HepG2 (cell line): ENCODE measurements at regions not wholly inside any gene's neighbourhood (a gene's known extent, or its start where the extent isn't known, plus 50 kb on each side); places are given as distances from the start of the nearest gene placed in this dataset.

ENCODE experiments used
- ATAC-seq: fragments of 200-7000 bp; cut with Tn5 transposase; 3 replicates; pipeline ENCODE4 v1.9.1; 2020; ENCODE audit warnings: mild to moderate bottlenecking, moderate library complexity
- BruUV-seq: library from RNA; stranded (reverse); fragments of 400-500 nt; replicated peaks from 2 replicates; lab custom pipeline; 2021; lab: Mats Ljungman, UMichigan
- CTCF ChIA-PET: fragments of 300-600 bp; formaldehyde crosslinking; extraction: SDS; loops from one replicate; lab custom pipeline; 2021; ENCODE audit warnings: low total read pairs, inconsistent platforms, low intra/inter-chr PET ratio; lab: Yijun Ruan, JAX
- POLR2A ChIA-PET: fragments of 350-600 bp; sonication (Branson Sonifier 250); formaldehyde crosslinking; loops from one replicate; lab custom pipeline; 2020; ENCODE audit warnings: antibody characterized with exemption, inconsistent platforms; lab: Yijun Ruan, JAX
- DNase-seq: peaks from one replicate; pipeline ENCODE4 v3.0.0-alpha.2; 2015; ENCODE audit warnings: low spot score
- FAIRE-seq: peaks from 3 replicates; lab custom pipeline; 2011; peaks lifted over from hg19 to GRCh38; lab: Jason Lieb, UNC
- H2AFZ ChIP-seq: one replicate; pipeline ENCODE4 v1.6.1; 2011; ENCODE audit warnings: low read length, inconsistent platforms
- H3K27ac ChIP-seq: fragments of 300-600 bp; 3 replicates; pipeline ENCODE4 v1.8.0; 2011; ENCODE audit warnings: mixed run types, mild to moderate bottlenecking, mixed read lengths, low read length, inconsistent platforms; ENCODE audit not compliant: insufficient read depth; ENCODE audit errors: extremely low read length
- H3K27me3 ChIP-seq, 2 experiments: fragments of 200-600 bp in 1 of 2; 2 replicates in 1 of 2; 3 replicates in 1 of 2; pipeline versions ENCODE4 v1.6.0 to v1.8.0; 2011; ENCODE audit warnings: low read length in 2 of 2, mild to moderate bottlenecking in 2 of 2, moderate library complexity in 2 of 2, inconsistent platforms in 1 of 2; ENCODE audit not compliant: insufficient read depth in 2 of 2, control insufficient read depth in 1 of 2
- H3K36me3 ChIP-seq, 2 experiments: fragments of 200-600 bp in 1 of 2; replicated peaks in 1 of 2; 2 replicates in 1 of 2; 3 replicates in 1 of 2; pipeline versions ENCODE4 v1.5.1 to v1.8.0; 2011; ENCODE audit warnings: low read length in 2 of 2, inconsistent platforms in 1 of 2; ENCODE audit not compliant: insufficient read depth in 2 of 2, control insufficient read depth in 1 of 2
- H3K4me1 ChIP-seq: 2 replicates; pipeline ENCODE4 v1.5.1; 2012; ENCODE audit warnings: low read length, inconsistent platforms; ENCODE audit not compliant: insufficient read depth
- H3K4me2 ChIP-seq: 2 replicates; pipeline ENCODE4 v1.6.0; 2011; ENCODE audit warnings: low read depth, low read length, inconsistent platforms
- H3K4me3 ChIP-seq, 3 experiments: fragments of 200-600 bp in 1 of 3; sonication (generic), shearing (Covaris generic) in 1 of 3; replicated peaks in 1 of 3; 2 replicates each; pipeline ENCODE4 v1.5.1; 2011 to 2016; ENCODE audit warnings: low read length in 3 of 3, inconsistent platforms in 2 of 3, low read depth in 2 of 3, mild to moderate bottlenecking in 2 of 3, control low read depth in 1 of 3, mixed read lengths in 1 of 3; ENCODE audit not compliant: insufficient read depth in 1 of 3
- H3K79me2 ChIP-seq: one replicate; pipeline ENCODE4 v1.6.1; 2011; ENCODE audit warnings: low read length, inconsistent platforms; ENCODE audit not compliant: insufficient read depth
- H3K9ac ChIP-seq: 2 replicates; pipeline ENCODE4 v1.6.0; 2011; ENCODE audit warnings: mild to moderate bottlenecking, low read depth, low read length, inconsistent platforms; ENCODE audit not compliant: insufficient read depth
- H3K9me3 ChIP-seq: 2 replicates; pipeline ENCODE4 v1.5.1; 2012; ENCODE audit warnings: mild to moderate bottlenecking, low read length
- H4K20me1 ChIP-seq: 2 replicates; pipeline ENCODE4 v1.6.0; 2011; ENCODE audit warnings: inconsistent platforms, mild to moderate bottlenecking, low read length, moderate library complexity; ENCODE audit not compliant: insufficient read depth
- ERF ChIP-seq: IDR thresholded peaks from 2 replicates; pipeline ENCODE4 v1.6.1; 2018; ENCODE audit warnings: missing biosample characterization, missing genetic modification reagents
- GLI4 ChIP-seq: sonication (generic); formaldehyde crosslinking; IDR thresholded peaks from 2 replicates; pipeline ENCODE4 v1.5.1; 2020; ENCODE audit warnings: missing genetic modification reagents, mild to moderate bottlenecking, moderate library complexity, borderline replicate concordance
- NCOA5 ChIP-seq: sonication (generic); formaldehyde crosslinking; IDR thresholded peaks from 2 replicates; pipeline ENCODE4 v1.4.0; 2020; ENCODE audit warnings: missing genetic modification reagents
- NFE2L2 ChIP-seq: fragments of 150-350 bp; IDR thresholded peaks from 2 replicates; pipeline ENCODE4 v1.6.1; 2014; ENCODE audit warnings: low read length
- POLR2A ChIP-seq, 2 experiments: IDR thresholded peaks; 2 replicates each; pipeline ENCODE4 v1.6.1; 2011; ENCODE audit warnings: low read depth in 2 of 2, low read length in 2 of 2, mild to moderate bottlenecking in 1 of 2, moderate library complexity in 1 of 2; ENCODE audit not compliant: insufficient read depth in 1 of 2
- SALL1 ChIP-seq: sonication (generic); formaldehyde crosslinking; IDR thresholded peaks from 2 replicates; pipeline ENCODE4 v1.8.0; 2022; ENCODE audit warnings: mild to moderate bottlenecking, missing genetic modification reagents
- SMC3 ChIP-seq: IDR thresholded peaks from 2 replicates; pipeline ENCODE4 v1.6.1; 2011; ENCODE audit warnings: low read length, improper control_type of control experiment
- ZEB1 ChIP-seq: IDR thresholded peaks from 2 replicates; pipeline ENCODE4 v1.6.1; 2012; ENCODE audit warnings: mild to moderate bottlenecking, low read depth, inconsistent platforms; ENCODE audit not compliant: insufficient replicate concordance
- ZNF136 ChIP-seq: sonication (generic); formaldehyde crosslinking; IDR thresholded peaks from 2 replicates; pipeline ENCODE4 v1.8.1; 2022; ENCODE audit warnings: low read depth, mild to moderate bottlenecking, moderate library complexity, missing genetic modification reagents
- ZNF331 ChIP-seq: sonication (generic); formaldehyde crosslinking; IDR thresholded peaks from 2 replicates; pipeline ENCODE4 v1.4.0; 2020; ENCODE audit warnings: missing genetic modification reagents
- ZNF672 ChIP-seq: sonication (generic); formaldehyde crosslinking; IDR thresholded peaks from 2 replicates; pipeline ENCODE4 v1.8.1; 2022; ENCODE audit warnings: missing genetic modification reagents
- ZNF777 ChIP-seq: sonication (generic); formaldehyde crosslinking; IDR thresholded peaks from 2 replicates; pipeline ENCODE4 v1.4.0; 2020; ENCODE audit warnings: missing genetic modification reagents
- WGBS: methylation state at CpG from one replicate; pipeline ENCODE4 v1.1.6; 2017; ENCODE audit warnings: low lambda C conversion rate; 5-methylcytosine and 5-hydroxymethylcytosine counted together
- in situ Hi-C: cut with HindIII; loops from 2 replicates; pipeline ENCODE4 v1.10.0; 2017; ENCODE audit warnings: low pct_unique_long_range_greater_than_20kb; ENCODE audit not compliant: extremely low pct_ligation_motif_present
- intact Hi-C: fragments of 100-400 bp; cut with micrococcal nuclease; formaldehyde crosslinking; loops from one replicate; pipeline ENCODE4 v1.10.0; 2022; ENCODE audit not compliant: unreplicated experiment
- TF ChIP-seq, protein P1 (sequence below): IDR thresholded peaks from 2 replicates; pipeline ENCODE4 v1.6.1; 2016
- TF ChIP-seq, protein P2 (sequence below): sonication (generic); formaldehyde crosslinking; conservative IDR thresholded peaks from 2 replicates; pipeline ENCODE4 v1.5.0; 2020; ENCODE audit warnings: missing genetic modification reagents
- TF ChIP-seq, protein P3 (sequence below): sonication (generic); formaldehyde crosslinking; IDR thresholded peaks from 2 replicates; pipeline ENCODE4 v1.5.0; 2020; ENCODE audit warnings: mild to moderate bottlenecking, missing genetic modification reagents

DNA sequence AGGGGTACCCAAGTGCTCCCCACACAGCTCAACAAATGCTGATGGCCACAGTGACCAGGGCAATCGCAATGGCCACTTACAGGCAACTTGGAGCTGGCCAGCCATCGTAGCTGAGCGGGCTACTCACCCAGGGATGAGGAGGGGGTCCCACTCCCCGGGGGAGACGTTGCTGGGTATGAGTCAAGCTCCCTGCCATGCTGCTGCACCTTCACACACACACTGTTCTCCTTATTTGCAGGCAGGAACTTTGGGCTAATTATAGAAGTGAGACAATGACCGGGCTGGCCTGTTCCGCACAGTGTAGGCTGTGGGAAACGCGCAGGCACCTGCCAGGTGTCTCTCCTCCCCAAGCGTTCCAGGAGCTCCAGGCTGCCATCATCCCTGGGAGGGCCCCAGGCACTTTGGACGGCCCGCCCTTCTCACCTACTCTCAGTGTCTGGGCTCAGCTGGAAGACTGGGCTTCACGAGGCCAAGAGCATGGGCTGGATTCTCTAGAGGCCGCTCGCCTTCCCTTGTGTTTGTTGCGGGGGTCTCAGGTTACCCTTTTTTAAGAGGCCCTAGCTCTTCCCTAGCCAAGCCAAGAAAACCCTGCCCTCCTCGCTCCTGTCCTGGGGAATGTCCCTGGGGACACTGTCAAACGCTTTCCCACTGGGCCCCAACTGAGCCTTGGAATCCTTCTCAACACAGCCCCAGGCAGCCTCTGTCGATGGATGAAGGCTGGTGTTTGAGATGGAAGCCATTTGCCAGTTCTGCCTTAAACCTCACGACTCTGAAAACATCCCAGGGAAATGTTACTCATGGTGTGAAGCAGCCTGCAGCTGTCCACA, 73.0 kb downstream of the RTL6 start:
- no peaks in the 10 kb centered on the region for H4K20me1 ChIP-seq
- WGBS, result 27% methylated on average over 10 of the region's 20 CpGs
- peaks cover 5 to 38% of the 10 kb centered on the region in 2 experiments; a peak in 4 of 5 replicates for H3K27me3 ChIP-seq
- CTCF ChIA-PET, result no interaction called here
- no peak overlapping the region for H3K4me2 ChIP-seq
- no peaks in the 10 kb centered on the region for H3K79me2 ChIP-seq
- no peaks in the 10 kb centered on the region for H3K4me1 ChIP-seq
- H3K9ac ChIP-seq, result no peak overlapping the region
- in situ Hi-C loops (no loop called here), intact Hi-C loops (no loop called here)
- ATAC-seq (0 out of 3 replicates have a peak, but pooled peaks have one; percentile 29), FAIRE-seq (no peak)
- TF ChIP-seq ZNF136 (no peak), ZNF672 (CRISPR knock-in tag) (no peak), ZNF331 (CRISPR knock-in tag) (no peak), ZEB1 (no peak)
- TF ChIP-seq, protein P1, sequence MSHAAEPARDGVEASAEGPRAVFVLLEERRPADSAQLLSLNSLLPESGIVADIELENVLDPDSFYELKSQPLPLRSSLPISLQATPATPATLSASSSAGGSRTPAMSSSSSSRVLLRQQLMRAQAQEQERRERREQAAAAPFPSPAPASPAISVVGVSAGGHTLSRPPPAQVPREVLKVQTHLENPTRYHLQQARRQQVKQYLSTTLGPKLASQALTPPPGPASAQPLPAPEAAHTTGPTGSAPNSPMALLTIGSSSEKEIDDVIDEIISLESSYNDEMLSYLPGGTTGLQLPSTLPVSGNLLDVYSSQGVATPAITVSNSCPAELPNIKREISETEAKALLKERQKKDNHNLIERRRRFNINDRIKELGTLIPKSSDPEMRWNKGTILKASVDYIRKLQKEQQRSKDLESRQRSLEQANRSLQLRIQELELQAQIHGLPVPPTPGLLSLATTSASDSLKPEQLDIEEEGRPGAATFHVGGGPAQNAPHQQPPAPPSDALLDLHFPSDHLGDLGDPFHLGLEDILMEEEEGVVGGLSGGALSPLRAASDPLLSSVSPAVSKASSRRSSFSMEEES (CRISPR knock-in tag), result no peak
- TF ChIP-seq, all 625 proteins: peak for 0
- no peak overlapping the region for H3K27ac ChIP-seq
- BruUV-seq, result no TSS peak
- POLR2A ChIA-PET, result no interaction called here
- H3K36me3 ChIP-seq, result no peaks in the 10 kb centered on the region
- H3K4me3 ChIP-seq, result no peak overlapping the region
- no peak overlapping the region for H2AFZ ChIP-seq
- H3K9me3 ChIP-seq, result 0 out of 2 replicates have a peak, but pooled peaks cover under 1% of the 10 kb centered on the region
- no peak for DNase-seq

DNA sequence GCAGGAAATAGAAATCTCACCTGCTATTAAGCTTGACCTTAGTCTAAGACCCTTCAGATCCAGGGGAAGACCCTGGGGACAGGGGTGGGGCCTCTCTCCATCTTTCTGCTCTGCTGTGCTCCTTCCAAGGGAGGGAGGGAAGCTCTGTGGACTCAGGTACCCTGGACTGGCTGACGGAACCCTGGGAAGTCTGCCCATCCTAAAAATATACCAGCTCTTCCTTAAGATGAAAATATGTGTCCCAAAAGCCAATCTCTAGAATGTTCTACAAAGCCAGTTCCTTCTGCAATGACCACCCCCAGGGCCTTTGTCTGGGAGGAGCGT, 73.7 kb downstream of the RTL6 start:
- ATAC-seq, result no peak
- H3K79me2 ChIP-seq, result no peaks in the 10 kb centered on the region
- H3K4me1 ChIP-seq, result no peaks in the 10 kb centered on the region
- 0 out of 2 replicates have a peak, but pooled peaks cover 8% of the 10 kb centered on the region for H3K9me3 ChIP-seq
- H3K4me2 ChIP-seq, result no peak overlapping the region
- no peak overlapping the region for H3K9ac ChIP-seq
- ChIA-PET POLR2A (no interaction called here), CTCF (no interaction called here)
- WGBS, result 28% methylated on average over 2 of the region's 2 CpGs
- DNase-seq, result no peak
- intact Hi-C loops, result no loop called here
- H3K36me3 ChIP-seq, result no peaks in the 10 kb centered on the region
- no peak overlapping the region for H3K4me3 ChIP-seq
- peaks cover 5 to 32% of the 10 kb centered on the region in 2 experiments; a peak in 4 of 5 replicates for H3K27me3 ChIP-seq
- no peak overlapping the region for H3K27ac ChIP-seq
- in situ Hi-C loops, result no loop called here
- H2AFZ ChIP-seq, result no peak overlapping the region
- no peak for FAIRE-seq
- no peaks in the 10 kb centered on the region for H4K20me1 ChIP-seq
- BruUV-seq, result no TSS peak
- TF ChIP-seq NCOA5 (CRISPR knock-in tag) (no peak), NFE2L2 (no peak), ZNF777 (CRISPR knock-in tag) (no peak), POLR2A (IDR thresholded peaks at IDR 0.05; ENCODE audit: insufficient read depth in 1 of 2, low read depth in 2 of 2, low read length in 2 of 2) (no peak), SALL1 (CRISPR knock-in tag) (no peak), ERF (no peak), GLI4 (CRISPR knock-in tag) (no peak), SMC3 (no peak)
- TF ChIP-seq, protein P2, sequence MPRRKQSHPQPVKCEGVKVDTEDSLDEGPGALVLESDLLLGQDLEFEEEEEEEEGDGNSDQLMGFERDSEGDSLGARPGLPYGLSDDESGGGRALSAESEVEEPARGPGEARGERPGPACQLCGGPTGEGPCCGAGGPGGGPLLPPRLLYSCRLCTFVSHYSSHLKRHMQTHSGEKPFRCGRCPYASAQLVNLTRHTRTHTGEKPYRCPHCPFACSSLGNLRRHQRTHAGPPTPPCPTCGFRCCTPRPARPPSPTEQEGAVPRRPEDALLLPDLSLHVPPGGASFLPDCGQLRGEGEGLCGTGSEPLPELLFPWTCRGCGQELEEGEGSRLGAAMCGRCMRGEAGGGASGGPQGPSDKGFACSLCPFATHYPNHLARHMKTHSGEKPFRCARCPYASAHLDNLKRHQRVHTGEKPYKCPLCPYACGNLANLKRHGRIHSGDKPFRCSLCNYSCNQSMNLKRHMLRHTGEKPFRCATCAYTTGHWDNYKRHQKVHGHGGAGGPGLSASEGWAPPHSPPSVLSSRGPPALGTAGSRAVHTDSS (CRISPR knock-in tag), result no peak
- TF ChIP-seq, protein P3, sequence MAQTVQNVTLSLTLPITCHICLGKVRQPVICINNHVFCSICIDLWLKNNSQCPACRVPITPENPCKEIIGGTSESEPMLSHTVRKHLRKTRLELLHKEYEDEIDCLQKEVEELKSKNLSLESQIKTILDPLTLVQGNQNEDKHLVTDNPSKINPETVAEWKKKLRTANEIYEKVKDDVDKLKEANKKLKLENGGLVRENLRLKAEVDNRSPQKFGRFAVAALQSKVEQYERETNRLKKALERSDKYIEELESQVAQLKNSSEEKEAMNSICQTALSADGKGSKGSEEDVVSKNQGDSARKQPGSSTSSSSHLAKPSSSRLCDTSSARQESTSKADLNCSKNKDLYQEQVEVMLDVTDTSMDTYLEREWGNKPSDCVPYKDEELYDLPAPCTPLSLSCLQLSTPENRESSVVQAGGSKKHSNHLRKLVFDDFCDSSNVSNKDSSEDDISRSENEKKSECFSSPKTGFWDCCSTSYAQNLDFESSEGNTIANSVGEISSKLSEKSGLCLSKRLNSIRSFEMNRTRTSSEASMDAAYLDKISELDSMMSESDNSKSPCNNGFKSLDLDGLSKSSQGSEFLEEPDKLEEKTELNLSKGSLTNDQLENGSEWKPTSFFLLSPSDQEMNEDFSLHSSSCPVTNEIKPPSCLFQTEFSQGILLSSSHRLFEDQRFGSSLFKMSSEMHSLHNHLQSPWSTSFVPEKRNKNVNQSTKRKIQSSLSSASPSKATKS, result no peak
